IMR-90 (cell line): ENCODE measurements at regions not wholly inside any gene's neighbourhood (a gene's known extent, or its start where the extent isn't known, plus 50 kb on each side); places are given as distances from the start of the nearest gene placed in this dataset.

Source experiments
- CTCF ChIP-seq: conservative IDR thresholded peaks from 2 replicates; pipeline ENCODE4 v1.5.1; 2012; ENCODE audit warnings: mild to moderate bottlenecking, low read depth, low read length, improper control_type of control experiment
- POLR2A ChIP-seq: IDR thresholded peaks from 2 replicates; pipeline ENCODE4 v1.6.1; 2012; ENCODE audit warnings: mild to moderate bottlenecking, low read depth, low read length

GRCh38 chr11:42422090-42422489, 889.7 kb upstream of the API5 start:
- TF ChIP-seq CTCF: no peak
- no peak for TF ChIP-seq POLR2A
